KMS-11 (cell line): ENCODE measurements at regions not wholly inside any gene's neighbourhood (a gene's known extent, or its start where the extent isn't known, plus 50 kb on each side); places are given as distances from the start of the nearest gene placed in this dataset.

Experiments
- H2AFZ ChIP-seq: fragments of 200-600 bp; sonication (generic); 2 replicates; pipeline ENCODE4 v1.6.1; 2016; ENCODE audit warnings: antibody characterized with exemption, mixed run types, low read depth
- H3K27ac ChIP-seq: fragments of 200-600 bp; sonication (generic); 2 replicates; pipeline ENCODE4 v1.6.1; 2016; ENCODE audit warnings: mild to moderate bottlenecking, mixed run types
- H3K27me3 ChIP-seq: fragments of 200-600 bp; sonication (generic); 2 replicates; pipeline ENCODE4 v1.6.1; 2017; ENCODE audit warnings: mild to moderate bottlenecking, low read depth, mixed run types, moderate library complexity; ENCODE audit not compliant: insufficient read depth
- H3K36me3 ChIP-seq: fragments of 200-600 bp; sonication (generic); 2 replicates; pipeline ENCODE4 v1.6.1; 2017; ENCODE audit warnings: mild to moderate bottlenecking, mixed run types; ENCODE audit not compliant: insufficient read depth
- H3K4me1 ChIP-seq: fragments of 200-600 bp; sonication (generic); 2 replicates; pipeline ENCODE4 v1.6.1; 2016; ENCODE audit warnings: mild to moderate bottlenecking, low read depth, mixed run types; ENCODE audit not compliant: poor library complexity, severe bottlenecking
- H3K4me2 ChIP-seq: fragments of 200-600 bp; sonication (generic); 2 replicates; pipeline ENCODE4 v1.7.0; 2016; ENCODE audit warnings: mild to moderate bottlenecking, mixed run types
- H3K4me3 ChIP-seq: fragments of 200-600 bp; sonication (generic); IDR thresholded peaks from 2 replicates; pipeline ENCODE4 v1.6.1; 2017; ENCODE audit warnings: low read depth, low read length, mixed read lengths; ENCODE audit not compliant: insufficient read depth
- H3K79me2 ChIP-seq: fragments of 200-600 bp; sonication (generic); 2 replicates; pipeline ENCODE4 v1.6.1; 2016; ENCODE audit warnings: low read depth, mixed run types; ENCODE audit not compliant: insufficient read depth
- H3K9ac ChIP-seq: fragments of 200-600 bp; sonication (generic); 2 replicates; pipeline ENCODE4 v1.6.1; 2016; ENCODE audit warnings: mild to moderate bottlenecking, mixed run types
- H4K20me1 ChIP-seq: fragments of 200-600 bp; sonication (generic); 2 replicates; pipeline ENCODE4 v1.6.1; 2016; ENCODE audit warnings: mild to moderate bottlenecking, mixed run types; ENCODE audit not compliant: insufficient read depth
- CTCF ChIP-seq: fragments of 200-600 bp; sonication (generic); conservative IDR thresholded peaks from 2 replicates; pipeline ENCODE4 v1.6.1; 2017; ENCODE audit warnings: low read depth, mild to moderate bottlenecking, antibody characterized with exemption, low read length, moderate library complexity, mixed read lengths

- no peak for TF ChIP-seq CTCF
- H3K4me1 ChIP-seq: no peaks in the 10 kb centered on the region
- H3K36me3 ChIP-seq: no peaks in the 10 kb centered on the region
- no peaks in the 10 kb centered on the region for H3K79me2 ChIP-seq
- H3K4me3 ChIP-seq: no peak overlapping the region
- H2AFZ ChIP-seq: no peak overlapping the region
- no peaks in the 10 kb centered on the region for H4K20me1 ChIP-seq
- H3K9ac ChIP-seq: no peak overlapping the region
- no peak overlapping the region for H3K27ac ChIP-seq
- no peak overlapping the region for H3K4me2 ChIP-seq
- H3K27me3 ChIP-seq: no peaks in the 10 kb centered on the region
Measured at GRCh38 chr5:125399885-125400284, 653.4 kb upstream of the ZNF608 start.

GRCh38 chr5:125401724-125402622 is 655.5 kb upstream of the ZNF608 start:
- Histone ChIP-seq H4K20me1 (no peaks in the 10 kb centered on the region), H3K79me2 (no peaks in the 10 kb centered on the region), H3K4me2 (no peak overlapping the region), H3K9ac (no peak overlapping the region), H2AFZ (no peak overlapping the region), H3K27ac (no peak overlapping the region), H3K4me1 (no peaks in the 10 kb centered on the region), H3K27me3 (no peaks in the 10 kb centered on the region), H3K36me3 (no peaks in the 10 kb centered on the region), H3K4me3 (no peak overlapping the region)
- TF ChIP-seq CTCF: no peak

- Histone ChIP-seq H3K27ac (no peak overlapping the region), H3K4me1 (peaks cover 6% of the 10 kb centered on the region), H3K36me3 (no peaks in the 10 kb centered on the region), H3K79me2 (no peaks in the 10 kb centered on the region), H2AFZ (no peak overlapping the region), H4K20me1 (no peaks in the 10 kb centered on the region), H3K4me3 (no peak overlapping the region), H3K9ac (no peak overlapping the region), H3K4me2 (0 out of 2 replicates have a peak overlapping the region, but pooled peaks have one; percentile 1), H3K27me3 (no peaks in the 10 kb centered on the region)
- TF ChIP-seq CTCF: no peak
Measured at GRCh38 chr5:125402787-125403186, 656.3 kb upstream of the ZNF608 start.

- Histone ChIP-seq H3K36me3 (no peaks in the 10 kb centered on the region), H3K27me3 (no peaks in the 10 kb centered on the region), H3K4me1 (peaks cover 18% of the 10 kb centered on the region), H4K20me1 (no peaks in the 10 kb centered on the region), H3K4me3 (no peak overlapping the region), H3K79me2 (no peaks in the 10 kb centered on the region), H3K4me2 (no peak overlapping the region), H2AFZ (no peak overlapping the region), H3K27ac (no peak overlapping the region), H3K9ac (no peak overlapping the region)
- TF ChIP-seq CTCF: no peak
Measured at GRCh38 chr5:125404056-125404455, 657.6 kb upstream of the ZNF608 start.
